IPS DF 4.7 (cell line): ENCODE measurements at regions not wholly inside any gene's neighbourhood (a gene's known extent, or its start where the extent isn't known, plus 50 kb on each side); places are given as distances from the start of the nearest gene placed in this dataset.

Source experiments
- DNase-seq: peaks from one replicate; pipeline ENCODE4 v3.0.0-alpha.2; 2013; ENCODE audit warnings: low spot score; ENCODE audit errors: extremely low read depth

DNA sequence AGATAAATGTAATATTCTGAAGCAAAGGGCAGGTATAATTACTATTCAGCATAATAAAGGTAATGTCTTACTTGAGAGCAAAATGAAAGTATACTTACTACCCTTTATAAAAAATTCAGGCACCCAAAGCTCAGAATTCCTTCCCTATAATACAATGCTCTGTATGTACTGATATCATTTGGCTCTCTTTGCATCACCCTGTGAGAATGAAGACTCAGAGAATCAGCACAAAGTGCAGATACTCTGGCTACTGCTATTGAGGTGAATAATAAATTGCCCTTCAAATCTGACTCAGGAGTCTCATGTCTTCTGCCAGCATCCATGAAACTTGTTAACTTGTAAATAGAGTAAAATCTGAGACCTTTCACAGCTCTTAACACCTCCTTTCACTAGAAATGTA, 108.5 kb upstream of the KCTD3 start:
- DNase-seq = no peak

DNA sequence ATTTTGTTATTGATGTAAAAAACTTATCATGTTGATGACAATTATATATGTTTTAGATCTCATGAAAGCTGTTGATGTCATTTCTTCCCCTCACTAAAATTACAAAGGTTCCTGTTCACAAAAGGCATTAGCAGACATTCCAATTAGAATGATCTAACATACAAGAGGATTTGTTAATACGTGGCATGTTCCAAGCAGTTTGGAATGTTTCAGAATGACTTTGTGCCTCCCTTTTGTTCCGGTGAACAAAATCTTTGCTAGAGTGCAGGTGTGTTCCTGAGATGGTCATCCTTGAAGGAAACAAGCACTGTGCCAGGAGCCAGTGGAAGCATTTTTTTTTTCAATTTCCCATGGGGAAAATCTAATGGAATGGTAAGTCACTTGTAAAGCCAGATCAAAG, 108.0 kb upstream of the KCTD3 start:
- no peak for DNase-seq

DNA sequence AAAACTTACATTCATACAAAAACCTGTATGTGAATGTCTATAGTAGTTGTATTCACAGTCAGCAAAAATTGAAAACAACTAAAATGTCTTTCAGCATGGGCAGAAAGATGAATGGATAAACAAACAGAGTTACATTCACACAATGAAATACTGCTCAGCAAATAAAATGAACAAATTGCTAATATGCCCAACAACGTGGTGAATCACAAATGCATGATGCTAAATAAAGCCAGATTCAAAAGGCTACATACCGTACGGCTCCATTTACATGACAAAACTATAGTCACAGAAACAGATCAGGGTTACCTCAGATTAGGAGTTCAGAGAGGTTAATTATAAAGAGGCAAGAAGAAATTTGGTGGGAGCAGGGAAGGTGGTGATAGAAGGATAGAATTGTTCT, 100.7 kb upstream of the KCTD3 start:
- no peak for DNase-seq

DNA sequence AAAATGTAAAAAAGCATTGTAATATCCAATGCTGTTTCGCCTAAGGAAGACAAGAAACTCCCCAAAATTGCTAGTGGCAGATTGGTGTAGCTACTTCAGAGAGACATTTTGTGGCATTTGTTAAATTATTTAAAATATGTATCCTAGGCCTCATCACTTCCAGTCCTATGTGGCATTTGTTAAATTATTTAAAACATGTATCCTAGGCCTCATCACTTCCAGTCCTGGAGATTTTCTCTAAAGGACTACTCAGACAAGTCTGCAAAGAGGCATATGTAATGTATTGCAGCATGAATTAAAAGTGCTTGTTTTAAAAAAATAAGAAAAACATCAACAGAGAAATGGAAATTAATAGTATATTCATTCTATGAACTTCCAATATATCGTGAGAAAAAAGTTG, 95.6 kb upstream of the KCTD3 start:
- DNase-seq = no peak

DNA sequence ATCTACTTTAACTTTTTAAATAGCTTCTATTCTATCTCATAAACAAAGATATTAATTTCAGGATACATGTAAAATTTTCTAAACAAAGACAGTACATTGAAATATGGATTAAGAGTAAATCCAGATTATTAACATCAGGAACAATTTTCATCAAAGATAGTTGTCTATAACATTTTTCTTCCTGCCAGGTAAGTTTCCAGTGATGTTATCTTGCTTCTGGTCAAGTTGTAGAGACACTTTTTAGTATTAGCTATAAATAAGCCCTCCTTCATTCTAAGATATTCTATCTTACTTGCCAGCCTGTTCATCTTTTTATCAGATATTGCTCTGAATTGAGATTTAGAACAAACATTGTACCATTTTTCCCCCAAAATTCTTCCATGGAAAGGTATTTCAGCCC, 94.4 kb upstream of the KCTD3 start:
- no peak for DNase-seq

DNA sequence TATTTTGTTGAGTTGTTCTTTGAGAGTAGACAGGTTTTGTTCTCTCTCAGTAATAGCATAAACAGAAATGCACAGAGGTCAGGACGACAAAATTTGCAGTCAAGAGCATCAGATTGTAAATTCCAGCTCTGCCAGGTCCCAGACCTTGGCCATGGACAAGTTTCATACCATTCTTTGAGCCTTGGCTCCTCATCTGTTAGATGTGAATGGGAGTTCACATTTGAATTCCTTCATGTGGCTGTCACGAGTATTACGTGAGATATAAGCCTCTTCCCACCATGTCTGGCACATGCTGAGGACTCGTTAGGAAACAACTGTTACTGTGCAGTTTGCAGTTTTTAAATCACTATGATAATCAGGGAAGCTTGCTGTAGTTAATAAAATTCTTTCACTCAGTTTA, 93.2 kb upstream of the KCTD3 start:
- DNase-seq = no peak

DNA sequence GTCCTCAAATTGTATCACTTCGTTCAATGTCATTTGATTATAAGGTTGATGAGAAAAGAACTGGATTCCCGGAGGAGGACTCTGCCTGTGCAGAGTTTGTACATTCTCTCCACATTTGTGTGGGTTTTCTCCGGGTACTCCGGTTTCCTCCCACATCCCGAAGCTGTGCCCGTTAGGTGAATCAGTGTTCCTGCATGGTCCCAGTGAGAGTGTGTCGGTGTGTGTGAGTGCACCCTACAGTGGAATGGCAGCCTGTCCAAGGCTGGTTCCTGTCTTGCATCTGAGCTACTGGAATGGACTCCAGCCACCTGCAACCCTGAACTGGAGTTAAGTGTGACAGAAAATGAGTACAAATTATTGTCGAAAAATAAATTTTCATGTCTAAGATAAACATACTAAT, 92.2 kb upstream of the KCTD3 start:
- no peak for DNase-seq

DNA sequence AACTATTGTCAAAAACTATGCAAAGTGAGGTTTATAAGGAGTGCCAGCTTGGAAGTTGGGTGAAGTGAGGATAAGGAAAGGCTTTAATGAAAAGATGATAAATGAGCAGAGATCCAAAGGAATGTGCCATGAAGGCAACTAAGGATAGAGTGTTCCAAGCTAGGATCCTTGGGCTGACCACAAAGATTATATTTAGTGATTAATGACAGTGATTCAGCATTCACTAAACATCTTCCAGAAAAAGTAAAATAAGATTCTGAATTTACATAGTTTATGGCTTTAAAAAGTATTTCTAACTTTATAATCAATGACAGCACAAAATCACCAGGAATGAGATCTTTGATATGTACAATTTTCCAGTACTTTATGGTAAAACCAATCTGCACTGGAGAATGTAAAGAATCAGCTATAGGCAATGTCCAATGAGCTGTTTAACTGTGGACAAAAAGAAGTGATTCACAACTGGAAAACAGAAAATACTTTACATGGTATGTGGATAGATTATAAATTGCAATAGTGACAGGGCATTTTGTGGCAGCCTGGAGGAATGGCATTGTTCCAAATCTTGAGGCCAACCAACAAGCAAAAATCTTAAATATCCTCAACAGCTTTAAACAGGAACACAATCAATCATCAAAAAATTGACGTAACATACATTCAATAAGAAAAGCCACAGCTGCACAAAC, 91.2 kb upstream of the KCTD3 start:
- DNase-seq = no peak

DNA sequence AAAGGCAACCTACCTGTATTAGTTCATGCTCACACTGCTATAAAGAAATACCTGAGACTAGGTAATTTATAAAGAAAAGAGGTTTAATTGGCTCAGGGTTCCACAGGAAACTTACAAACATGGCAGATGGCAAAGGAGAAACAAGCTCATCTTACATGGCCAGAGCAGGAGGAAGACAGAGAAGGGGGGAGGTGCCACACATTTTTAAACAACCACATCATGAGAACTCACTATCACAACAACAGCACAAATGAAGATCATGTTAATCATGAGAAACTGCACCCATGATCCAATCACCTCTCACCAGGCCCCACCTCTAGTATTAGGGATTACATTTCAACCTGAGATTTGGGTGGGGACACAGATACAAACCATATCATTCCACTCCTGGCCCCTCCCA, 90.6 kb upstream of the KCTD3 start:
- no peak for DNase-seq

DNA sequence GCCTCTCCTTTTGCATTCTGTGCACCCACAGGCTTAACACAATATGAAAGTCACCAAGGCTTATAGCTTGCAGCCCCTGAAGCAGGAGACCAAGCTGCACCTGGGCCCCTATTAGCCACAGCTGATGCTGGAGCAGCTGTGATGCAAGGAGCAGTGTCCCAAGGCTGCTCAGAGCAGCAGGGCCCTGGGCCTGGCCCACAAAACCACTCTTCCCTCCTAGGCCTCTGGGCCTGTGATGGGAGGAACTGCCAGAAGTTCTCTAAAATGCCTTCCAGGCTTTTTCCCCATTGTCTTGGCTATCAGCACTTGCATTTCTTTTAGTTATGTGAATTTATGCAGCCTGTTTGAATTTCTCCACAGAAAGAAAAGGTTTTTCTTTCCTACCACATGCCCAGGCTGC, 89.5 kb upstream of the KCTD3 start:
- no peak for DNase-seq

DNA sequence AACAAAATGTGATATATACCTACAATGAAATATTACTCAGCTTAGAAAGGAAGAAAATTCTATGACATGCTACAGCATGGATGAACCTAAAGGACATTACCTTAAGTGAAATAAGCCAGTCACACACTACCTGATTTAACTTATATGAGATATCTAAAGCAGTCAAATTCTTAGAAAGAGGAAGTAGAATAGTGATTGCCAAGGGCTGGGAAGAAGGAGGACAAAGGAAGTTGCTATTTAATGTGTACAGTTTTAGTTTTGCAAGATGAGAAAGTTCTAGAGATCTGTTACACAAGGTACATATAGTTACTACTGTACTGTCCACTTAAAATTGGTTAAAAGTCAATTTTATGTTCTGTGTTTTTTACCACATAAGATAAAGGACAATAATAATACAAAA, 87.5 kb upstream of the KCTD3 start:
- no peak for DNase-seq

DNA sequence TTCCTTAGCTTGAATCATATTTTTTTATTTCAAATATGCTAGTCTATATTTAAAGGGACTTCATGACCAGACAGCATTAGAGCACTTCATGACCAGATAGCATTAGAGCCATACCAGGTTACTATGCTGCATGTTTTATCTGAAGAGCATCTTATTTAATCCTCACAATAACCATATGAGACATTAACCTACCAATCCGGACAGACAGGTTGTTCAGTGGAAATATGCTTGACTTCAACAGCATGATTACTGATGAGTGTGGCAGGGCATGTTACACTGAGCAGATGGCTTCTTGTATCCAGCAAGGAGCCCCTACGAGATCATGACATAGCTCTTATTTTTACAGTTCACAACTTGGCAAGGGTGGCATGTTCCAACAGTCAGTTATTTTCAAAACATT, 85.0 kb upstream of the KCTD3 start:
- no peak for DNase-seq

DNA sequence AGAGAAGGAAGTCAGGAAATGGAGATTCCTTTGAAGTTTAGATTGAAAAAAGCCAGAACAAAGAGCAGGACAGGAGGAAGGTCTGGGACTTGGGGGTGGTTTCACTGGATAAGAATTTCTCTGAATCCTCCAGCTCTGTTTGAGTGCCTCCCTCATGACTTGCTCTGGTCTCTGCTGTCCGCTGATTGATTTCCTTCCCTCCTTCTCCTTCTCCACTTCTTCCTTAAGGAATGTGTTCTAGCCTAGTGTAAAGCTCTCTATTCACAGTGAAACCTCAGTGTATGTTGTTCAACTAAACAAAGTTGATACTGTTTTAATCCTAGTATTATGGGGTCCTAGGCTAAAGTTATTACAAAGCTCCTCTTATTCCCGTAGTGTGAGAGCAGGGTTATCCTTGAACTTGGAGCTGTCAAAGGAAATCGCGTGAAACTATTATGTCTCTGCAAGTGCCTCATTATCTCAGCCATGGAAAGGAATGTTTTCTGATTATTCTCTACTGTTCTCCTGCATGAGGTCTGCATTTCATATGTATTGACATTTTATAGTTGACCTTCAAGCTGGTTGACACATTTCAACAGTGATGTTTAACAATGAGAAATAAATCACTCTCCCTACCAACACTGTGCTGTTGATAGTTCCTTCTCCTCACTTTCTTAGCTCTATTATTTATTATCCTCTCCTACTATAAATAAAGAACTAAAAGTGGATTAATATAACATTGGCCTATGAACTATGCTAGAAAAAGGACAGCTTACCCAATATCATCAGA, 82.7 kb upstream of the KCTD3 start:
- peak; percentile 3 for DNase-seq

DNA sequence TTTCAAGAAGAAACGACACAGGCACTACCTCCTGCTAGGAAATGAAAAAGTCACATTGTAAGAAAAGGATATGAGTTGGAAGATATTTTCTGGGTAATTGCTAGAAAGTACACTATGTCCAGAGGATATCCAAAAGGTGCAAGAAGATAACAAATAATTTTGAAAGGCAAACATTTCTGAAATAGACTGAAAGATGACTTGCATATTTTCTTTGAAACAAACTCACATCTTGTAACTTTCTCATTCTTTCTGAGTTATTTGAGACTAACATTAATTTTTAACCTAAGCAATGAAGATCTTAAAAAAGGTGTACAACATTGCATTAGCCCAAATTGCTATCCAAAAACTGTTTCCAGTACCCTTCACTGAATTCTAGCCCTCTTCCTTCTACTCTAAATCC, 79.6 kb upstream of the KCTD3 start:
- DNase-seq = no peak

DNA sequence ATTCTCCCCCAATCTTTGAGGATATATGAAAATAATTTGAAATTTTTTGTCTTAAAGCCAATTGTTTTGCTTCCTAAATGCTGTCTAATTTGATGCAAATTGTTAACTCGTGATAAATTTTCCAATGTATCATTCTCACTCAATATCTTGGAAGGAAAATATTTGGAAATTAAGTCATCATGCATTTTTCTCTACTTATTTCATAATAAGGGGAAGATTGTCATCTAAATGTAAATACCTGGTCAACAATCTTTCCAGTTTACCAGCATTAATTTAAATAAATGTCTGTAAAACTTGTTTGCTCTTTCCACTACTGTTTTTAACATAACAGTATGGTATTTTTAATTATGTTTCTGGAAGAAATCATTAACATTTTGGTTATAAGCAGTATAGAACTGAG, 78.3 kb upstream of the KCTD3 start:
- DNase-seq = no peak

DNA sequence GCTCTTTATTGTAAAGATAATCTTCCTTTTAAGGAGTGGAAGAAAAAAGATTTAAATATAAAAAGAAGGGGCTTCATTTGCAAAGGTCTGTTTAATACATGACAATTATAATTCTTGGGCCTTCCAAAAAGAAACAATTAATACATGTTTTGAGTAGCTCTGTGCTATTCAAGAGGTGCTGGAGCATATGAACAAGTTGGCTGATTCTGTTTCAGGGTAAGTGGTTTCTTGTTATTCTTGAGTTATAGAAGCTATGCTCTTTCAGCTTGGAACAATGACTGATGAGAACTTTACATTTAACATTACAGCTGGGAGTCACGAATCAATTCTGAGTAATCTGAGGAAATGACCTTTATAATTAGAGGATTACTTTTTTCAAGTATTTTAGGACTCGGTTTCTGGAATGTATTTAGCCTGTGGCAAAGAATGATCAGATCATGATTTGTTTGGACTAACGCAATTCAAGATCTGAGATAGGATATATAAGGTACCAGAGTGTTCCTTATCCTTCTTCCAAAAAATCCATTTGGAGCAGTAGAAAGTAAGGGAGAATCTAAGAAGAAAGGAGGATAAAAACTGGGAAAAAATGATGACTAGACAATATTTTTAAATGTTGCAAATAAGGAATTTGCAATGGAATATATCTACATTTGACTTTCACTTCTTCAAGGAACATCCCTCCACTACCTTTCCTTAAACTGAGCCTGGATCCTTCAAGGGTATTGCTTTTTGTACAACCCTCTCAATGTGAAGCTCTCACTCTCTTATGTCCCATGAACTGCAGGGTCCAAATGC, 77.1 kb upstream of the KCTD3 start:
- no peak for DNase-seq

DNA sequence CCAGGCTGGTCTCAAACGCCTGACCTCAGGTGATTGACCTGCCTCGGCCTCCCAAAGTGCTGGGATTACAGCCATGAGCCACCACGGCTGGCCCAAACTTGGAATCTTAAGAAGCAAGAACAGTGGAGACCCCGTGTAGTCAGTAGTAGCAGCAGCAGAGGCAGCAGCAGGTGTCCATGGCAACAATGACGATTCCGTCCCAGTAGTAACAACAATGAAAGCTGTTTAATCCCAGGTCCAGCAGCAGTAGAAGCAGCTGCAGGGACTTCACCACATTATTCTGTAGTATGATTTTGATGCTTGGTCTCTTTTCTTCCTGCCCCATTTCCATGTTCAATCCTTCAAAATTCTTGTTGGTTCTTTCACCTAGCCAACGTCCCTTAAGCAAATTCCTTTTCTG, 69.6 kb upstream of the KCTD3 start:
- no peak for DNase-seq

DNA sequence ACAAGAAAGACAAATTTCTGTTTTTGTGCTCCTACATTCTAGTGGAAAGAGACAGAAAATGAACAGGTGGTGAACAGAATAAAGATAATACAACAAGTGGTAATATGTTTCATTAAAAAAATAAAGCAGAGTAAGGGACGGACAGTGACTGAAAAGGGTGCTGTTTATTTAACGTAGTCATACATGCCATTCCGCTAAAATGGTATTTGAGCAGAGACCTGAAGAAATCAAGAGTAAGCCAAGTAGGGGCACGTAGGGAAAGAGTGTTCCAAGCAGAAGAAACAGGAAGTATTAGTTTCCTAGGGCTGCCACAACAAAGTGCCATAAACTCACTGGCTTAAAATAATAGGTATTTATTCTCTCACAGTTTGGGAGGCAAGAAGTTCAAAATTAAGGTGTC, 65.6 kb upstream of the KCTD3 start:
- DNase-seq = no peak

DNA sequence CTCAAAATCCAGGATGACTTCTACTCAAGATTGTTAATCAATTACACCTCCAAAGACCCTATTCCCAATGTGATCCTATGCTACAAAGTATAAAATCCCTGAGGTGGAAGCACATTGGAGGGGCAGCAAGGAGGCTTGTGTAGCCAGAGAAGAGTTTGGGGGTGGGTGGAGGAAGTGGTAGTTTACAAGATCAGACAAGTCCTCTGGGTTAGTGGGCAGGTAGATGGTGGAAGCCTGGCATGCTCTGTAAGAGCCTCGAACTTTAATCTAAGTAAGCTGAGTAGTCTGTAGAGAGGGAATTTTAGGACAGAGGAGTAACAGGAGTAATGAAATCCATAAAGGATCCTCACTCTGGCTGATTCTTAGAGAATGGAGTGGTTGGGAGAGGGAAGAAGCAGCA, 65.0 kb upstream of the KCTD3 start:
- DNase-seq = no peak

DNA sequence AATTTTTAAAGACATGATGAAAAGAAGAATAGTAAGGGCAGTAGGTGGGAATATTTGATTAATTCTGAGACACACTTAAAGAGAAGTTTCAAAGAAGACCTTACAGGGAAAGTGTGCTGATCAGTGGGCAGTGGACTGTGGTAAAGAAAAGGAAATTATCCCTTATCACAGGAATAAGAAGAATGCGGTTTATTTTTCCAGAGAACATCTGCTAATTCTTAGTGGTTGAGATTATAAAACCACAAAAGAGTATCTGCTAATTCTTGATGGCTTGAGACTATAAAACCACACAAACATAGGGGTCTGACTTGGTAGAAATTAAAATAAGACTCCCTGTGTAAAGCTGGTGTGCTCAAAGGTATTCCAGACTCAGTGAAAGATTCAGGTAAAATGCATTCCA, 60.0 kb upstream of the KCTD3 start:
- DNase-seq = no peak

DNA sequence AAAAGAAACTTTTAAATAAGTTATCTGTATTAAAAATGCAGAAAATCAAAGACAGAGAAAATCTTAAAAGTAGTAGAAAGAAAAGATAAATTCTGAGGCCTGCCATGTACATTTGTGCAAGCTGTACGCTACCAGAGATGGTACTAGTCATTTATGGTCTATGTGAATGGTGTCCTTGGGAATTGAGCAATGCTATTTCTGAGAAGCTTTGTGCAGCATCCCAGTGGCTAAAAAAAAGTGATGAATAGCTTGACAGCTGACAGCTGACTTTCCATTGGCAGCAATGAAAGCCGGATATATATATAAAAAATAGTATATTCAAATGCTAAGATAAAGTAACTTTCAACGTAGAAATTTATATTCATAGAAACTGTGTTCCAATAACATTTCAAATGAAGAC, 58.8 kb upstream of the KCTD3 start:
- DNase-seq = no peak
